Esophagus muscularis mucosa (tissue), 4 donors: ENCODE measurements at regions not wholly inside any gene's neighbourhood (a gene's known extent, or its start where the extent isn't known, plus 50 kb on each side); places are given as distances from the start of the nearest gene placed in this dataset.

ENCODE experiments used
- EP300 ChIP-seq: sonication (generic); formaldehyde crosslinking; IDR thresholded peaks from one replicate; pipeline ENCODE4 v1.6.1; 2017; ENCODE audit warnings: antibody characterized with exemption
- POLR2AphosphoS5 ChIP-seq, 2 donors: sonication (generic); formaldehyde crosslinking; IDR thresholded peaks; one replicate each; pipeline ENCODE4 v1.6.1; 2017; ENCODE audit warnings: antibody characterized with exemption in 2 of 2
- TF ChIP-seq, protein P1 (sequence below), 3 experiments: fragments of 200-600 bp in 2 of 3; fragments of 450-650 bp in 1 of 3; sonication (generic) in 2 of 3; IDR thresholded peaks; one replicate each; pipeline ENCODE4 v1.5.1; 2017 to 2019; ENCODE audit warnings: antibody characterized with exemption in 3 of 3, mild to moderate bottlenecking in 2 of 3, moderate library complexity in 1 of 3

DNA sequence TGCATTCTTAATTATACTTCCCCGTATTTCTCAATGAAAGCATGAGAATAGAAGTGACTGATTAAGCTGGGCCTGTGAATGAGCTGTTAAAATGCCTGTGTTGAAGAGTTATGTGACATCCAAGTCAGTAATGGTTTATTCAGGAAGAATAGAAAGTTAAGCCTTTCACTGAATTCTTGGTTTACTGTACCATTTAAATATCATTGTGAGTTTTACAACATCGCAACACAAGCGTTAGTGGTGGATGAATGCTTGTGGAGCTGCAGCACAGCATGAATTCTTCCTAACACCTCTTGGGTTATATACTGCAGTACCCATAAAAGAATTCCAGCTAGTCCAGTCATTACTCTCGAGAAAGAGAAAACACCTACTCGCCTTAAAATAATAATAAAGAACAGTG is 257.8 kb downstream of the JRKL start:
- TF ChIP-seq, protein P1, sequence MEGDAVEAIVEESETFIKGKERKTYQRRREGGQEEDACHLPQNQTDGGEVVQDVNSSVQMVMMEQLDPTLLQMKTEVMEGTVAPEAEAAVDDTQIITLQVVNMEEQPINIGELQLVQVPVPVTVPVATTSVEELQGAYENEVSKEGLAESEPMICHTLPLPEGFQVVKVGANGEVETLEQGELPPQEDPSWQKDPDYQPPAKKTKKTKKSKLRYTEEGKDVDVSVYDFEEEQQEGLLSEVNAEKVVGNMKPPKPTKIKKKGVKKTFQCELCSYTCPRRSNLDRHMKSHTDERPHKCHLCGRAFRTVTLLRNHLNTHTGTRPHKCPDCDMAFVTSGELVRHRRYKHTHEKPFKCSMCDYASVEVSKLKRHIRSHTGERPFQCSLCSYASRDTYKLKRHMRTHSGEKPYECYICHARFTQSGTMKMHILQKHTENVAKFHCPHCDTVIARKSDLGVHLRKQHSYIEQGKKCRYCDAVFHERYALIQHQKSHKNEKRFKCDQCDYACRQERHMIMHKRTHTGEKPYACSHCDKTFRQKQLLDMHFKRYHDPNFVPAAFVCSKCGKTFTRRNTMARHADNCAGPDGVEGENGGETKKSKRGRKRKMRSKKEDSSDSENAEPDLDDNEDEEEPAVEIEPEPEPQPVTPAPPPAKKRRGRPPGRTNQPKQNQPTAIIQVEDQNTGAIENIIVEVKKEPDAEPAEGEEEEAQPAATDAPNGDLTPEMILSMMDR (IDR thresholded peaks at IDR 0.05), result no peak
- TF ChIP-seq EP300 (no peak), POLR2AphosphoS5 (IDR thresholded peaks at IDR 0.05) (no peak)
